ENCODE measurements at regions not wholly inside any gene's neighbourhood (a gene's known extent, or its start where the extent isn't known, plus 50 kb on each side); places are given as distances from the start of the nearest gene placed in this dataset.

DNA sequence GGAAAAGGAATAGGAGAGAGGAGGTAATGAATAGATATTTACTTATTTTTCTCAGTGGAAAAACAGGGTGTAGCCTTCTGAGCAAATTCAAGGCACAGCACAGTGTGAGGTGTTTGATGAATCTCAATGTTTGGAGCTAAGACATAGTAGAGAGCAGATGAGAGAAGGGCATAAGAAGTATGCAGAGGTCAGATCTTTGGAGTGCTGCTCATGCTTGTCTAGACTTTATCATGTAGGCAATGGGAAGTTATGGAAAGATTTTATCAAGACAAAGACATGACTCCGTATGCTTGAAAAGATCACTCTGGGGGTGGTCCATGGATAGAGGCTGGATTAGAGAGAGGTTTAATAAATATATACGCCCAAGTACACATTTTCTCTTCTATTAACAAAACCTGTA, 217.0 kb upstream of the CNR1 start:
- intact Hi-C loops (cut with DNase I; ENCODE audit: low total_unique reads) = no loop called here
- in situ Hi-C loops (cut with MboI; ENCODE audit: low sequenced_read_pairs in 4 of 4) = no loop called here
- Histone ChIP-seq H3K27me3 (no peaks in the 10 kb centered on the region), H3K27ac (no peak overlapping the region), H3K9me3 (no peaks in the 10 kb centered on the region), H3K4me1 (no peaks in the 10 kb centered on the region), H3K4me3 (no peak overlapping the region), H3K36me3 (no peaks in the 10 kb centered on the region)
- TF ChIP-seq, protein P1, sequence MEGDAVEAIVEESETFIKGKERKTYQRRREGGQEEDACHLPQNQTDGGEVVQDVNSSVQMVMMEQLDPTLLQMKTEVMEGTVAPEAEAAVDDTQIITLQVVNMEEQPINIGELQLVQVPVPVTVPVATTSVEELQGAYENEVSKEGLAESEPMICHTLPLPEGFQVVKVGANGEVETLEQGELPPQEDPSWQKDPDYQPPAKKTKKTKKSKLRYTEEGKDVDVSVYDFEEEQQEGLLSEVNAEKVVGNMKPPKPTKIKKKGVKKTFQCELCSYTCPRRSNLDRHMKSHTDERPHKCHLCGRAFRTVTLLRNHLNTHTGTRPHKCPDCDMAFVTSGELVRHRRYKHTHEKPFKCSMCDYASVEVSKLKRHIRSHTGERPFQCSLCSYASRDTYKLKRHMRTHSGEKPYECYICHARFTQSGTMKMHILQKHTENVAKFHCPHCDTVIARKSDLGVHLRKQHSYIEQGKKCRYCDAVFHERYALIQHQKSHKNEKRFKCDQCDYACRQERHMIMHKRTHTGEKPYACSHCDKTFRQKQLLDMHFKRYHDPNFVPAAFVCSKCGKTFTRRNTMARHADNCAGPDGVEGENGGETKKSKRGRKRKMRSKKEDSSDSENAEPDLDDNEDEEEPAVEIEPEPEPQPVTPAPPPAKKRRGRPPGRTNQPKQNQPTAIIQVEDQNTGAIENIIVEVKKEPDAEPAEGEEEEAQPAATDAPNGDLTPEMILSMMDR (IDR thresholded peaks at IDR 0.05 in 4 of 5, conservative IDR thresholded peaks at IDR 0.05 in 1 of 5) = no peak
- no peak for TF ChIP-seq POLR2A (IDR thresholded peaks at IDR 0.05)
- ATAC-seq = no peak
- DNase-seq = no peak

GRCh38 chr6:88381289-88381642, 215.1 kb upstream of the CNR1 start:
- intact Hi-C loops (cut with DNase I; ENCODE audit: low total_unique reads) = no loop called here
- TF ChIP-seq, protein P1 (IDR thresholded peaks at IDR 0.05 in 4 of 5, conservative IDR thresholded peaks at IDR 0.05 in 1 of 5) = no peak
- TF ChIP-seq POLR2A (IDR thresholded peaks at IDR 0.05) = no peak
- Histone ChIP-seq H3K27me3 (no peaks in the 10 kb centered on the region), H3K36me3 (no peaks in the 10 kb centered on the region), H3K4me3 (no peak overlapping the region), H3K4me1 (peaks cover 0 to 11% of the 10 kb centered on the region in 2 donors), H3K9me3 (no peaks in the 10 kb centered on the region), H3K27ac (no peak overlapping the region)
- no peak for ATAC-seq
- no peak for DNase-seq
- in situ Hi-C loops (cut with MboI; ENCODE audit: low sequenced_read_pairs in 4 of 4) = no loop called here

GRCh38 chr6:88380618-88381288, 214.6 kb upstream of the CNR1 start:
- in situ Hi-C loops (cut with MboI; ENCODE audit: low sequenced_read_pairs in 4 of 4) = no loop called here
- DNase-seq (no peak), ATAC-seq (no peak)
- H3K36me3 ChIP-seq = no peaks in the 10 kb centered on the region
- H3K9me3 ChIP-seq = no peaks in the 10 kb centered on the region
- H3K4me3 ChIP-seq = no peak overlapping the region
- no peak for TF ChIP-seq POLR2A (IDR thresholded peaks at IDR 0.05)
- TF ChIP-seq, protein P1 (IDR thresholded peaks at IDR 0.05 in 4 of 5, conservative IDR thresholded peaks at IDR 0.05 in 1 of 5) = no peak
- no peak overlapping the region for H3K27ac ChIP-seq
- peaks cover 0 to 11% of the 10 kb centered on the region in 2 donors for H3K4me1 ChIP-seq
- intact Hi-C loops (cut with DNase I; ENCODE audit: low total_unique reads) = no loop called here
- H3K27me3 ChIP-seq = no peaks in the 10 kb centered on the region

- DNase-seq = peak; percentile 3 to 18
- Histone ChIP-seq H3K27ac (no peak overlapping the region), H3K4me1 (peaks cover 0 to 11% of the 10 kb centered on the region in 2 donors), H3K4me3 (no peak overlapping the region), H3K27me3 (no peaks in the 10 kb centered on the region), H3K36me3 (no peaks in the 10 kb centered on the region), H3K9me3 (no peaks in the 10 kb centered on the region)
- ATAC-seq = peak; percentile 32 to 41
- intact Hi-C loops (cut with DNase I; ENCODE audit: low total_unique reads) (no loop called here), in situ Hi-C loops (cut with MboI; ENCODE audit: low sequenced_read_pairs in 4 of 4) (no loop called here)
- TF ChIP-seq POLR2A (IDR thresholded peaks at IDR 0.05) = no peak
- TF ChIP-seq, protein P1 (IDR thresholded peaks at IDR 0.05 in 4 of 5, conservative IDR thresholded peaks at IDR 0.05 in 1 of 5) = no peak
Observed at GRCh38 chr6:88380083-88380482, 213.9 kb upstream of the CNR1 start.

GRCh38 chr6:88378639-88379038, 212.5 kb upstream of the CNR1 start:
- Histone ChIP-seq H3K27ac (no peak overlapping the region), H3K4me1 (peaks cover 0 to 11% of the 10 kb centered on the region in 2 donors), H3K36me3 (no peaks in the 10 kb centered on the region), H3K27me3 (no peaks in the 10 kb centered on the region), H3K9me3 (no peaks in the 10 kb centered on the region), H3K4me3 (no peak overlapping the region)
- DNase-seq (no peak), ATAC-seq (no peak)
- in situ Hi-C loops (cut with MboI; ENCODE audit: low sequenced_read_pairs in 4 of 4) (no loop called here), intact Hi-C loops (cut with DNase I; ENCODE audit: low total_unique reads) (no loop called here)
- TF ChIP-seq, protein P1 (IDR thresholded peaks at IDR 0.05 in 4 of 5, conservative IDR thresholded peaks at IDR 0.05 in 1 of 5) = no peak
- no peak for TF ChIP-seq POLR2A (IDR thresholded peaks at IDR 0.05)

Measured in gastrocnemius medialis (tissue), 4 donors.